ENCODE measurements at regions not wholly inside any gene's neighbourhood (a gene's known extent, or its start where the extent isn't known, plus 50 kb on each side); places are given as distances from the start of the nearest gene placed in this dataset.

DNA sequence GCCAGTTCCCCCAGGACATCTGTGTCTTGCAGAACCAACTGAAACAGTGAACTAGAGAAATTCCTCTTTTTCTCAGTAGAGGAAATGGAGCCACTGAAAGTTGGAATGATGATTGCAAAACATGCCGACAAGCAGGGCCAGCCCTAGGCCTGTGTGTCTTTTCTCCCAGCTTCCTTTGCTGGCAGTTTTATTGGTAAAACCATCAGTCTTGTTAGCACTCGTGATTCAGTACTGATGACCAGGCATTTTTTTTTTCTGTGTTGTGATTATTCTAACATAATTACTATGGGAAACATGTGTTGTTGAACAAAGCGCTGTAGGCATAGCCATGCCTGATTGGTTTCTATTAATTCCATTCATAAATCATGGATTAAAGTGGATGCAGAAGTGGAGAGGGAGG lies 620.7 kb downstream of the AACS start:
- no peaks in the 10 kb centered on the region for H3K79me2 ChIP-seq (replicated peaks; ENCODE audit: insufficient read depth, low read length)
- no peak overlapping the region for H3K9ac ChIP-seq (ENCODE audit: low read length)
- no peak overlapping the region for H2AFZ ChIP-seq (ENCODE audit: low read depth, low read length)
- no peaks in the 10 kb centered on the region for H3K36me3 ChIP-seq (ENCODE audit: insufficient read depth, low read length)
- no peak overlapping the region for H3K27ac ChIP-seq (ENCODE audit: low read length)
- H3K9me2 ChIP-seq (ENCODE audit: insufficient read depth, low read length): no peaks in the 10 kb centered on the region
- no peak overlapping the region for H3K4me2 ChIP-seq (ENCODE audit: low read length)
- H3F3A ChIP-seq (ENCODE audit: insufficient read depth, low read length, poor library complexity, severe bottlenecking): no peaks in the 10 kb centered on the region
- TF ChIP-seq, protein P1, sequence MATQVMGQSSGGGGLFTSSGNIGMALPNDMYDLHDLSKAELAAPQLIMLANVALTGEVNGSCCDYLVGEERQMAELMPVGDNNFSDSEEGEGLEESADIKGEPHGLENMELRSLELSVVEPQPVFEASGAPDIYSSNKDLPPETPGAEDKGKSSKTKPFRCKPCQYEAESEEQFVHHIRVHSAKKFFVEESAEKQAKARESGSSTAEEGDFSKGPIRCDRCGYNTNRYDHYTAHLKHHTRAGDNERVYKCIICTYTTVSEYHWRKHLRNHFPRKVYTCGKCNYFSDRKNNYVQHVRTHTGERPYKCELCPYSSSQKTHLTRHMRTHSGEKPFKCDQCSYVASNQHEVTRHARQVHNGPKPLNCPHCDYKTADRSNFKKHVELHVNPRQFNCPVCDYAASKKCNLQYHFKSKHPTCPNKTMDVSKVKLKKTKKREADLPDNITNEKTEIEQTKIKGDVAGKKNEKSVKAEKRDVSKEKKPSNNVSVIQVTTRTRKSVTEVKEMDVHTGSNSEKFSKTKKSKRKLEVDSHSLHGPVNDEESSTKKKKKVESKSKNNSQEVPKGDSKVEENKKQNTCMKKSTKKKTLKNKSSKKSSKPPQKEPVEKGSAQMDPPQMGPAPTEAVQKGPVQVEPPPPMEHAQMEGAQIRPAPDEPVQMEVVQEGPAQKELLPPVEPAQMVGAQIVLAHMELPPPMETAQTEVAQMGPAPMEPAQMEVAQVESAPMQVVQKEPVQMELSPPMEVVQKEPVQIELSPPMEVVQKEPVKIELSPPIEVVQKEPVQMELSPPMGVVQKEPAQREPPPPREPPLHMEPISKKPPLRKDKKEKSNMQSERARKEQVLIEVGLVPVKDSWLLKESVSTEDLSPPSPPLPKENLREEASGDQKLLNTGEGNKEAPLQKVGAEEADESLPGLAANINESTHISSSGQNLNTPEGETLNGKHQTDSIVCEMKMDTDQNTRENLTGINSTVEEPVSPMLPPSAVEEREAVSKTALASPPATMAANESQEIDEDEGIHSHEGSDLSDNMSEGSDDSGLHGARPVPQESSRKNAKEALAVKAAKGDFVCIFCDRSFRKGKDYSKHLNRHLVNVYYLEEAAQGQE (IDR thresholded peaks at IDR 0.05; ENCODE audit: borderline replicate concordance): no peak
- TF ChIP-seq RAD21 (conservative IDR thresholded peaks at IDR 0.05): no peak
- TF ChIP-seq, protein P2, sequence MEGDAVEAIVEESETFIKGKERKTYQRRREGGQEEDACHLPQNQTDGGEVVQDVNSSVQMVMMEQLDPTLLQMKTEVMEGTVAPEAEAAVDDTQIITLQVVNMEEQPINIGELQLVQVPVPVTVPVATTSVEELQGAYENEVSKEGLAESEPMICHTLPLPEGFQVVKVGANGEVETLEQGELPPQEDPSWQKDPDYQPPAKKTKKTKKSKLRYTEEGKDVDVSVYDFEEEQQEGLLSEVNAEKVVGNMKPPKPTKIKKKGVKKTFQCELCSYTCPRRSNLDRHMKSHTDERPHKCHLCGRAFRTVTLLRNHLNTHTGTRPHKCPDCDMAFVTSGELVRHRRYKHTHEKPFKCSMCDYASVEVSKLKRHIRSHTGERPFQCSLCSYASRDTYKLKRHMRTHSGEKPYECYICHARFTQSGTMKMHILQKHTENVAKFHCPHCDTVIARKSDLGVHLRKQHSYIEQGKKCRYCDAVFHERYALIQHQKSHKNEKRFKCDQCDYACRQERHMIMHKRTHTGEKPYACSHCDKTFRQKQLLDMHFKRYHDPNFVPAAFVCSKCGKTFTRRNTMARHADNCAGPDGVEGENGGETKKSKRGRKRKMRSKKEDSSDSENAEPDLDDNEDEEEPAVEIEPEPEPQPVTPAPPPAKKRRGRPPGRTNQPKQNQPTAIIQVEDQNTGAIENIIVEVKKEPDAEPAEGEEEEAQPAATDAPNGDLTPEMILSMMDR (IDR thresholded peaks at IDR 0.05; ENCODE audit: poor library complexity, severe bottlenecking): no peak
- TF ChIP-seq SMC3 (conservative IDR thresholded peaks at IDR 0.05; ENCODE audit: poor library complexity): no peak
- TF ChIP-seq MXI1 (conservative IDR thresholded peaks at IDR 0.05; ENCODE audit: poor library complexity, severe bottlenecking): no peak
- no peak for TF ChIP-seq EZH2 (IDR thresholded peaks at IDR 0.05; ENCODE audit: borderline replicate concordance, insufficient read depth, low read length, poor library complexity, severe bottlenecking)
- TF ChIP-seq TAF1 (IDR thresholded peaks at IDR 0.05; ENCODE audit: low read depth): no peak
- H3K4me3 ChIP-seq (ENCODE audit: low read length): no peak overlapping the region
- no peaks in the 10 kb centered on the region for H3K9me3 ChIP-seq (ENCODE audit: low read length)
- H4K20me1 ChIP-seq (ENCODE audit: insufficient read depth): no peaks in the 10 kb centered on the region
- peaks cover 13% of the 10 kb centered on the region for H3K27me3 ChIP-seq (ENCODE audit: insufficient read depth, low read depth, low read length)

DNA sequence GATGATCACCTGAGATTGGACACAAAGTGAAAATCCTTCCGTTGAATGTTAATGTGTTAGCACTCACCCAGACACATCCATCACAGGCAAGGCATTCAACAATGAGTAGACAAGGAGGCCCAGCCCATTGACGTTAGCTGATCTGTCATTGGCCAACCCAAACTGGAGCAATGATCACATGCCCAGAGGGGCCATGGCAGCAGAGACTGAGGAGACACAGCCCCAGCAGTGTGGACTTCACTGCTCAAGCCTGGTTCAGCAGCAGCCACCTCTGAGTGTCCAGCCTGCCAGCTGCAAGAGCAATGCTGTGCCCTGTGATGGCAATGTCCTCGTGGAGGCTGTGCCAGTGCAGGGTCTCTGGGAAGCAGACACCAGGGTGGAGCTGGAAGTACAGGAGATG lies 622.2 kb downstream of the AACS start:
- Histone ChIP-seq H2AFZ (ENCODE audit: low read depth, low read length) (no peak overlapping the region), H3F3A (ENCODE audit: insufficient read depth, low read length, poor library complexity, severe bottlenecking) (no peaks in the 10 kb centered on the region), H3K9me2 (ENCODE audit: insufficient read depth, low read length) (no peaks in the 10 kb centered on the region), H3K9me3 (ENCODE audit: low read length) (no peaks in the 10 kb centered on the region), H3K4me2 (ENCODE audit: low read length) (no peak overlapping the region), H3K27me3 (ENCODE audit: insufficient read depth, low read depth, low read length) (peaks cover 13% of the 10 kb centered on the region), H3K9ac (ENCODE audit: low read length) (no peak overlapping the region), H3K36me3 (ENCODE audit: insufficient read depth, low read length) (no peaks in the 10 kb centered on the region), H3K4me3 (ENCODE audit: low read length) (no peak overlapping the region), H4K20me1 (ENCODE audit: insufficient read depth) (no peaks in the 10 kb centered on the region), H3K79me2 (replicated peaks; ENCODE audit: insufficient read depth, low read length) (no peaks in the 10 kb centered on the region), H3K27ac (ENCODE audit: low read length) (no peak overlapping the region)
- TF ChIP-seq MXI1 (conservative IDR thresholded peaks at IDR 0.05; ENCODE audit: poor library complexity, severe bottlenecking): no peak
- no peak for TF ChIP-seq EP300 (conservative IDR thresholded peaks at IDR 0.05; ENCODE audit: poor library complexity, severe bottlenecking)
- TF ChIP-seq, protein P2 (IDR thresholded peaks at IDR 0.05; ENCODE audit: poor library complexity, severe bottlenecking): no peak
- no peak for TF ChIP-seq TAF1 (IDR thresholded peaks at IDR 0.05; ENCODE audit: low read depth)
- no peak for TF ChIP-seq POLR2AphosphoS5 (IDR thresholded peaks at IDR 0.05)
- TF ChIP-seq RAD21 (conservative IDR thresholded peaks at IDR 0.05): no peak
- TF ChIP-seq, protein P1 (IDR thresholded peaks at IDR 0.05; ENCODE audit: borderline replicate concordance): no peak
- TF ChIP-seq SMC3 (conservative IDR thresholded peaks at IDR 0.05; ENCODE audit: poor library complexity): no peak
- TF ChIP-seq EZH2 (IDR thresholded peaks at IDR 0.05; ENCODE audit: borderline replicate concordance, insufficient read depth, low read length, poor library complexity, severe bottlenecking): no peak
